Gastrocnemius medialis (tissue), 4 donors: ENCODE measurements at regions not wholly inside any gene's neighbourhood (a gene's known extent, or its start where the extent isn't known, plus 50 kb on each side); places are given as distances from the start of the nearest gene placed in this dataset.

Source experiments
- CTCF ChIP-seq, 5 experiments: fragments of 450-650 bp in 3 of 5; fragments of 200-600 bp in 2 of 5; sonication (generic) in 2 of 5; IDR thresholded peaks in 4 of 5; conservative IDR thresholded peaks in 1 of 5; 1 replicate in 4 of 5; 2 replicates in 1 of 5; pipeline ENCODE4 v1.5.1; 2016 to 2019; ENCODE audit warnings: antibody characterized with exemption in 5 of 5, mild to moderate bottlenecking in 3 of 5, moderate library complexity in 3 of 5
- POLR2A ChIP-seq, 2 donors: fragments of 450-650 bp; IDR thresholded peaks; one replicate each; pipeline ENCODE4 v1.6.1; 2017; ENCODE audit warnings: antibody characterized with exemption in 2 of 2, mild to moderate bottlenecking in 2 of 2, moderate library complexity in 2 of 2

- TF ChIP-seq CTCF (IDR thresholded peaks at IDR 0.05 in 4 of 5, conservative IDR thresholded peaks at IDR 0.05 in 1 of 5): no peak
- no peak for TF ChIP-seq POLR2A (IDR thresholded peaks at IDR 0.05)
These were observed 108.6 kb upstream of the PDE3A start for GRCh38 chr12:20259786-20260185.
